Muscle layer of duodenum (tissue), 2 donors: ENCODE measurements at regions not wholly inside any gene's neighbourhood (a gene's known extent, or its start where the extent isn't known, plus 50 kb on each side); places are given as distances from the start of the nearest gene placed in this dataset.

Experiments
- H3K27ac ChIP-seq: one replicate; pipeline ENCODE4 v1.7.0; 2013; ENCODE audit warnings: mild to moderate bottlenecking, low read length
- H3K27me3 ChIP-seq: one replicate; pipeline ENCODE4 v1.7.0; 2013; ENCODE audit warnings: low read depth, mild to moderate bottlenecking, control low read depth, low read length
- H3K36me3 ChIP-seq, 2 donors: one replicate each; pipeline ENCODE4 v1.7.0; 2013; ENCODE audit warnings: low read length in 2 of 2, control low read depth in 1 of 2, mild to moderate bottlenecking in 1 of 2; ENCODE audit not compliant: insufficient read depth in 2 of 2, control insufficient read depth in 1 of 2
- H3K4me1 ChIP-seq, 2 donors: one replicate each; pipeline ENCODE4 v1.7.0; 2013; ENCODE audit warnings: low read length in 2 of 2, mild to moderate bottlenecking in 2 of 2, control low read depth in 1 of 2, moderate library complexity in 1 of 2; ENCODE audit not compliant: insufficient read depth in 2 of 2, control insufficient read depth in 1 of 2
- H3K4me3 ChIP-seq, 2 donors: one replicate each; pipeline ENCODE4 v1.7.0; 2013; ENCODE audit warnings: low read length in 2 of 2, low read depth in 1 of 2, mild to moderate bottlenecking in 1 of 2
- H3K9me3 ChIP-seq, 2 donors: one replicate each; pipeline ENCODE4 v1.7.0; 2013; ENCODE audit warnings: low read length in 2 of 2, control low read depth in 1 of 2, mild to moderate bottlenecking in 1 of 2; ENCODE audit not compliant: control insufficient read depth in 1 of 2
- donor health status: healthy.

DNA sequence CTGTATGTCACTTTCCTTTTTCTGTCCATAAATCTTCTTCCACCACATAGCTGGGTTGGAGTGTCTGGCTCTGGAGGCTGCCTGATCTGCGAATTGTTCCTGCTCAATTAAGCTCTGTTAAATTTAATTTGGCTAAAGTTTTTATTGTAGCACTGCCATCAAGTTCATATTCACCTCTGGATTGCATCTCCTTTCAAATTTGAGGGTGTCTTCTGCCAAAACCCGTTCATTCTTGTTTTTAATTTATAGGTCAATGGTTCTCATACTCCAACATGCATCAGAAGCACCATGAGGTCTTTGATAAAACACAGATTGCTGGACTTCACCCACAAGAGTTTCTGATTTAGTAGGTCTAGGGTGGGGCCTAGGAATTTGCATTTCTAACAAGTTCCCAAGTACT is 276.5 kb upstream of the NECTIN3 start:
- Histone ChIP-seq H3K4me1 (no peaks in the 10 kb centered on the region), H3K27me3 (no peaks in the 10 kb centered on the region), H3K27ac (no peak overlapping the region), H3K36me3 (no peaks in the 10 kb centered on the region), H3K4me3 (no peak overlapping the region), H3K9me3 (no peaks in the 10 kb centered on the region)

DNA sequence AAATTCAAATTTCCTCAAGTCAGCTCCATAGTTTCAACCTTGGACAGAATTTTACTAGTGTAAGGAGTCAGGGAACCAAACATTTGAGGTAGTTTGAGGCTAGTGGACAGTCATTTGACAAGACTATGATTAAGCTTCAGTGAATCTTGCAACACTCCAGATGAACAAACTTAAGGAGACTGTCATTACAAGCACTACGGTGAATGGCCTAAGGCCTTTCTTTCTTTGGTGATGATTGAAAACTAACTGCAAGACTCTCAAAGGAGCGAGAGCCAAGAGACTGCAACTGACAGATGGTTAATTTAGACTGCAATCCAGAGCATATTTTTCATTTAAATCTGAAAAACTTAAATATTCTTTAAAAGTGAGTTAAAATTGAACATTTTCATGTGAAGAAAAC is 272.3 kb upstream of the NECTIN3 start:
- Histone ChIP-seq H3K27ac (no peak overlapping the region), H3K4me3 (no peak overlapping the region), H3K4me1 (no peaks in the 10 kb centered on the region), H3K36me3 (no peaks in the 10 kb centered on the region), H3K9me3 (no peaks in the 10 kb centered on the region), H3K27me3 (no peaks in the 10 kb centered on the region)

DNA sequence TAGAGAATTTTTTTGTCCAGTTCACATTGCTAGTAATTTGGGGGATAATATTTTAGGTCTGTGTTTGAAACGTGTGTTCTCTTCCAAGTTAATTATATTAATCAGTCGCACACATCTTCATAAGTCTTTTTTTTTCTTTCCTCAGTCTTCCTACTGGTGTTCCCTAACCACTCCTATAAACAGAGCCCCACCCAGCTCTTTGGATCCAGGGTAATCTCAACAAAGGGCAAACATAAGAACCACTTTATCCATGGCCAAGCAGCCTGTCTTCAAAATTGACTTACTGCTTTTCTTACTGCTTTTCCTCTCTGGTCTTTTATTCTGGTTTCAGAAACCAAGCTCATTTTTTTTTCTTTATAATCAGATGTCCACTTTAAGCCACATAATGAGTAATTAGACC is 266.8 kb upstream of the NECTIN3 start:
- no peak overlapping the region for H3K27ac ChIP-seq
- H3K4me3 ChIP-seq, result no peak overlapping the region
- H3K9me3 ChIP-seq, result no peaks in the 10 kb centered on the region
- H3K4me1 ChIP-seq, result peaks cover 0 to 6% of the 10 kb centered on the region in 2 donors
- H3K36me3 ChIP-seq, result no peaks in the 10 kb centered on the region
- no peaks in the 10 kb centered on the region for H3K27me3 ChIP-seq

DNA sequence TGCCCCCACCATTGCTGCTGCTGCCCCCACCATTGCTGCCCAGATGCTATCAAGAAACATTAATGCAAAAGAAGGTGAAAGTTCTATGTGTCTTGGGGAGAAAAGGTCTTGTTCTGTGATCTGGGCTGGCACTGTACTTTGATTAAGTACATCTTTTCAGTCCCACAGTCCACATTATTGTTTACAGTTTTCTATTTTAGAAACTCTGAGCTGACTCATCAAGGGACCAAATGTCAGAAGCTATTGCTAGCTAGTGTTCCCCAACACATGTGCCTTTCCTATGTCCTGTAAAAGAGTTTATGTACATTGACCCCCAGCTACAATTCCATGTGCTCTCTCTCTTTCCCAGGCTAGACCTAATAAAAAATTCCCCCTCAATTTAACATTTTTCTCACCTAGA is 264.7 kb upstream of the NECTIN3 start:
- Histone ChIP-seq H3K36me3 (no peaks in the 10 kb centered on the region), H3K4me3 (no peak overlapping the region), H3K9me3 (no peaks in the 10 kb centered on the region), H3K27ac (no peak overlapping the region), H3K4me1 (peaks cover 0 to 6% of the 10 kb centered on the region in 2 donors), H3K27me3 (no peaks in the 10 kb centered on the region)

DNA sequence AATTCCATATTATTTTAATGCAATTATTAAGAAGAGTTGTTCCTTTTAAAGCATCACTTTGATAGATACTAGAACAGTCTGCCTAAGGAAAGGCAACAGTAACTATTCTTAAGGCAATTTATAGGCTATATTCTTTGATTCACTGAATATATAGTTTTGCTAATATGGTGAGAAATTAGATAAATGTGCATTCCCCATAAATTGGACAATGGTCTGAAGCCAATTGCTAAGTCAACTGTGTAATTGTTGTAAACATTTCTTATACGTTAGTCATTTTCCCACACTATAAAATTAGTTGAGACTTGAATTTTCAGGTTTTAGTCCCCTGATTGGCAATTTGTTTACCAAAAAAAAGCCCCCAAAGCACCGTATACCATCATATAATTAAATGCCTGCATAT is 263.0 kb upstream of the NECTIN3 start:
- H3K27me3 ChIP-seq, result no peaks in the 10 kb centered on the region
- no peaks in the 10 kb centered on the region for H3K36me3 ChIP-seq
- H3K4me1 ChIP-seq, result peaks cover 0 to 6% of the 10 kb centered on the region in 2 donors
- no peak overlapping the region for H3K27ac ChIP-seq
- no peak overlapping the region for H3K4me3 ChIP-seq
- H3K9me3 ChIP-seq, result no peaks in the 10 kb centered on the region

DNA sequence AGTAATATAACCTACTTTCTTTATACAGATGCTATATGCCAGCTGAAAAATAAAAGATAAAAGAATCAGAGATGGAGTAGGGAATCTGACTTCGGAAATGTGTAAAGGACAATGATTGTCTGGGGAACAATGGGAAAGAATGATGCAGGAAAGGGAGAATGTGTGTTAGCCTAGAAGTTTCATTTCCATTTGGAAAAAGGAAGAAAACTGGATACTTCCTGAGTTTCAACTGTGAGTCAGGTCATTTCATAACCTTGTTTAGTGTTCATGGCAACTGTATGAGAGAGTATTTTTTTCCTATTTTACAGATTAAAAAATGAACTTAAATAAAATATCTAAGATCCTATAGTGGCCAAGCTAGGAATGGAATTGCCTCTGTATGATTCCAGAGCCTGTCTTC is 261.3 kb upstream of the NECTIN3 start:
- Histone ChIP-seq H3K4me3 (no peak overlapping the region), H3K9me3 (no peaks in the 10 kb centered on the region), H3K27me3 (no peaks in the 10 kb centered on the region), H3K27ac (no peak overlapping the region), H3K36me3 (peaks cover 0 to 6% of the 10 kb centered on the region in 2 donors), H3K4me1 (peaks cover 0 to 6% of the 10 kb centered on the region in 2 donors)

DNA sequence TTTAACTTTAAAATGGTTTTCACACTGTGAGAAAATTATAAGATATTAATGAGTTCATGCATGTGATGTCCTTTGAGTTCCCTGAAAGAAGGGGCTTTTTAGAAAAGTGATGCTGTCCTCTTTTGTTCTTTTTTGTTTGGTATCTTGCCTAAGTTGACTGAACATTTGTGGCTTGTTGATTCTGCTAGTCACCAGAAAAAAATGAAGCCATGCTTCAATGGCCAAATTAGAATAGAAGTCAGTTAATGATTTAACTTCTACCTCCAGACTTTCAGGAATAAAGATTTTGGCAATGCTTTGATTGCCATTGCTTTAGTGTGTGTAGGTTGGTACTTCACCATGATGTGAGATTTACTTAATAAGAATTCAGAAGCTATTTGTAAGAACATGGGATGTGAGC is 260.6 kb upstream of the NECTIN3 start:
- Histone ChIP-seq H3K4me3 (no peak overlapping the region), H3K27me3 (no peaks in the 10 kb centered on the region), H3K27ac (no peak overlapping the region), H3K9me3 (no peaks in the 10 kb centered on the region), H3K4me1 (peaks cover 0 to 6% of the 10 kb centered on the region in 2 donors), H3K36me3 (peaks cover 0 to 6% of the 10 kb centered on the region in 2 donors)

DNA sequence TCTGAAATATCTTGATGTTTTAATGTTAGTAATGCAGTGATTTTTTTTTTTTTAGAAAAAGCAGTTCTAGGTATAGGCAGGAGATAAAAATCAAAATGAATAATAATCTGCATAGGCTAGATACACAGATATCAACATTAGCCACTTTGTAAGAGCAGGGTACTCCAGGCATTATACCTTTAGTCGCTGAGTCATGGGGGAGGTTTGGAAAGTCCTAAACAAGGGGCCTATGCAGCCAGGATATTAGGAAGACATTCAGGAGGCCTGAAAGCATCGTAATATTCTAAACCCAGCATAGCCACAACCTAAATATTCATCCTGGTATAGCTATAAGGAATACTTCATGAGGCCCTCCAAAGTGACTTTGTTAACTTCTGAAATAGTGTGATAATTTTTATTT is 258.1 kb upstream of the NECTIN3 start:
- H3K4me1 ChIP-seq, result no peaks in the 10 kb centered on the region
- no peaks in the 10 kb centered on the region for H3K27me3 ChIP-seq
- peaks cover 0 to 6% of the 10 kb centered on the region in 2 donors for H3K36me3 ChIP-seq

DNA sequence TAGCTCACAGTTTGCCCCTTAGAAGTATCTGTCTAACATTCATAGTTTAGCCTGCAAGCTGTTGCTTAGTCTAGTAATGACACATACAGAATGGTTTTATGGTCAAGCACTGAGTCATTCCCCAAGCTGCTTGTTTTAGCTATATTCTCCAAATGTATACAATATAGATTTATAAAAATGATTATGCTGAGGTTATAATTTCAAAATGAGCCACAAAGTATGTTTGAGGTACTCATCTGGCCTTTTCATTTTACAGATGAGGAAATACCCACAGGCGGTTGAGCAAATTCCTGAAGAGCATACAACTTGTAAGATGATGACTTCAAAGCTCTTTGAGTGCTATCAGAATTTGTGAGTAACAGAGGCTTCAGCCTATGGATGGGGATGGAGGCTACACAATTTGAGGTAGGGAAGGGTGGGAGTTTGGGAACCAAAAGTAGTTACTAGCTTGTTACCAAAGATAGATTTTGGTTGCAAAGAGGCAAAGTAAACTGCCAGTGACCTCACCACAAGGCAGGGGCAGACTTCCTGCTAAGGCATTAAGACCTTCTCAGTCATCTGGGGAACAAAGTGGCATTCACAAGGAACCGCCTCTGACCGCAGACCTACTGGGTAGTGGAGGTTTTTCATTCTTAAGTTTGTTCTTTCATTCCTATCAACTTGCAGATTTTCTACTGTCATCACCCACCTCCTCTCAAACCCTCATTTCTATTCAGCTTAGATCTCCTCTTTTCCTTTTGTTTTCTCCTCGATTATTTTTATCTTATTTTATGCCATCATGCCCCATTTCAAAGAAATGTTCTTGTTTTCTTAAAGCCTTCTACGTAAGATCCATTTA is 257.2 kb upstream of the NECTIN3 start:
- Histone ChIP-seq H3K27ac (no peak overlapping the region), H3K4me3 (no peak overlapping the region), H3K36me3 (peaks cover 0 to 6% of the 10 kb centered on the region in 2 donors), H3K9me3 (no peaks in the 10 kb centered on the region), H3K27me3 (no peaks in the 10 kb centered on the region), H3K4me1 (no peaks in the 10 kb centered on the region)

More for the DNA sequence above, 258.1 kb upstream of the NECTIN3 start:
- no peak overlapping the region for H3K4me3 ChIP-seq
- no peaks in the 10 kb centered on the region for H3K9me3 ChIP-seq
- H3K27ac ChIP-seq, result no peak overlapping the region

DNA sequence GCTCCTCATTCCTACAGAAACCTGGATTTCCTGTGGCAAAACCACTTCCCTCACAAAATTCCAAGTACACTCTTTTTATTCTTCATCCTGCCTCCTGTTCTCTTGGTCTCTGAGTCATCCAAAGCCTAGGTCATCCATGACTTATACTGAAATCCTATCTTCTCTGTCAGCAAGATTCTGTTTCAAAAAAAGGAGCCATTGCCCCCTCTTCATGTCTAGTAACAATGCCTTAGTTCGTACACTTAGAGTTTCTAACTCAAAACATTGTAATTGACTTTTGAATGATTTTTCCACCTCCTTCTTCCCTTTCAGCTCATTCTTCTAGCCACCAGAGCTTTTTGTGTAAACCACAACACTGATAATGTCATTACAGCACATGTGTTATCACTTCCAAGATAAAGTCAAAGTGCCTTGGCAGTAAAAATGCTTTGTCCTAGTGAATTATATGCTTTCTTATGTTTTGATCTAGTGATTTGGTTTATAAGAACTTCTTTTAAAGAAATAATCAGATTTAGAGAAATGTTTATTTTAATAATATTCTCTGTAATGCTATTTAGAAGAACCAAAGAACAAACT is 256.5 kb upstream of the NECTIN3 start:
- no peaks in the 10 kb centered on the region for H3K4me1 ChIP-seq
- no peaks in the 10 kb centered on the region for H3K9me3 ChIP-seq
- H3K27me3 ChIP-seq, result no peaks in the 10 kb centered on the region
- H3K4me3 ChIP-seq, result no peak overlapping the region
- H3K36me3 ChIP-seq, result peaks cover 0 to 6% of the 10 kb centered on the region in 2 donors
- H3K27ac ChIP-seq, result no peak overlapping the region

DNA sequence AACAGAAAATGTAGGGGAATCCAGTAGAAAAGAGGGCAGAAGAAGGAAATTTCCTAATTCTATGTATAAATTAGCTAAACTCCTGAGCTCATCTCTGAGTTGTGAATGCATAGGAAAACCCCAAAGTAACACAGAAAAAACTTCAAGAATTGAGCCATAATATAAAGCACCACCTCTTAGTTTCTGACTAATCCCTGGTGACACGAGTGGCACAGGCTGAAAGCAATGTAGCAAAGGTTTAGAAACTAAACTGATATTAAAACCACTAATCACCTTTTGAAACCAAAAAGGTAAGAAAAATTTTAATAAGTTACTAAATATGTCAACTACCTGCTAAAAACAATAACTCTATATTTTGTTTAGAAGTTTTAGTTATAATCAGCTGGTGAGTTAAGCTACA is 255.6 kb upstream of the NECTIN3 start:
- Histone ChIP-seq H3K4me1 (no peaks in the 10 kb centered on the region), H3K4me3 (no peak overlapping the region), H3K27me3 (no peaks in the 10 kb centered on the region), H3K9me3 (no peaks in the 10 kb centered on the region), H3K36me3 (peaks cover 0 to 6% of the 10 kb centered on the region in 2 donors), H3K27ac (no peak overlapping the region)
